ENCODE measurements at regions not wholly inside any gene's neighbourhood (a gene's known extent, or its start where the extent isn't known, plus 50 kb on each side); places are given as distances from the start of the nearest gene placed in this dataset.

- TF ChIP-seq CTCF (IDR thresholded peaks at IDR 0.05; ENCODE audit: insufficient read depth, low read length, poor library complexity, severe bottlenecking) (no peak), EZH2phosphoT487 (conservative IDR thresholded peaks at IDR 0.05; ENCODE audit: low read length) (no peak)
Measured at GRCh38 chr7:35905555-35905954, 104.7 kb downstream of the SEPTIN7 start.

Measured in SU-DHL-6 (cell line).